Uterus (tissue), 3 donors: ENCODE measurements at regions not wholly inside any gene's neighbourhood (a gene's known extent, or its start where the extent isn't known, plus 50 kb on each side); places are given as distances from the start of the nearest gene placed in this dataset.

Experiments
- DNase-seq, 2 donors: peaks; one replicate each; pipeline ENCODE4 v3.0.0-alpha.2; 2019 to 2020
- H3K27ac ChIP-seq, 2 donors: fragments of 200-600 bp; sonication (generic); 1 replicate in 1 of 2; 2 replicates in 1 of 2; pipeline ENCODE4 v1.5.1; 2016 to 2018
- H3K27me3 ChIP-seq, 2 donors: fragments of 200-600 bp; sonication (generic); one replicate each; pipeline ENCODE4 v1.5.1; 2018 to 2019; ENCODE audit warnings: control low read depth in 1 of 2
- H3K36me3 ChIP-seq, 2 donors: fragments of 200-600 bp; sonication (generic); one replicate each; pipeline ENCODE4 v1.5.1; 2019; ENCODE audit warnings: control low read depth in 1 of 2
- H3K4me1 ChIP-seq, 2 donors: fragments of 200-600 bp; sonication (generic); one replicate each; pipeline ENCODE4 v1.5.1; 2018 to 2019; ENCODE audit warnings: control low read depth in 1 of 2
- H3K4me3 ChIP-seq, 2 donors: fragments of 200-600 bp; sonication (generic); 1 replicate in 1 of 2; 2 replicates in 1 of 2; pipeline ENCODE4 v1.5.1; 2018 to 2019; ENCODE audit warnings: mild to moderate bottlenecking in 1 of 2
- H3K9me3 ChIP-seq, 2 donors: fragments of 200-600 bp; sonication (generic); one replicate each; pipeline ENCODE4 v1.5.1; 2019; ENCODE audit warnings: control low read depth in 1 of 2
- CTCF ChIP-seq, 4 experiments: fragments of 200-600 bp in 2 of 4; fragments of 450-650 bp in 2 of 4; sonication (generic) in 2 of 4; IDR thresholded peaks; one replicate each; pipeline ENCODE4 v1.5.1; 2016 to 2019; ENCODE audit warnings: antibody characterized with exemption in 4 of 4, mild to moderate bottlenecking in 2 of 4, moderate library complexity in 1 of 4
- POLR2A ChIP-seq, 2 donors: fragments of 450-650 bp; IDR thresholded peaks; one replicate each; pipeline ENCODE4 v1.6.1; 2016; ENCODE audit warnings: antibody characterized with exemption in 2 of 2, mild to moderate bottlenecking in 1 of 2, moderate library complexity in 1 of 2
- intact Hi-C: fragments of 100-400 bp; cut with DNase I; formaldehyde crosslinking; loops from one replicate; pipeline ENCODE4 v1.15.1; 2023; ENCODE audit warnings: low total_unique reads
- donor health status: DM: yes; HTN: yes; CAD: no.

- Histone ChIP-seq H3K27me3 (no peaks in the 10 kb centered on the region), H3K4me1 (no peaks in the 10 kb centered on the region), H3K27ac (no peak overlapping the region), H3K36me3 (no peaks in the 10 kb centered on the region), H3K9me3 (peaks cover 0 to 6% of the 10 kb centered on the region in 2 donors), H3K4me3 (no peak overlapping the region)
- TF ChIP-seq CTCF (IDR thresholded peaks at IDR 0.05) (no peak), POLR2A (IDR thresholded peaks at IDR 0.05) (no peak)
- DNase-seq = no peak
- intact Hi-C loops = no loop called here
These were observed 82.6 kb upstream of the GLI2 start for GRCh38 chr2:120653046-120653445.

- intact Hi-C loops = no loop called here
- Histone ChIP-seq H3K36me3 (no peaks in the 10 kb centered on the region), H3K9me3 (peaks cover 0 to 6% of the 10 kb centered on the region in 2 donors)
These were observed 81.8 kb upstream of the GLI2 start for GRCh38 chr2:120653871-120654270.

GRCh38 chr2:120654381-120655134, 81.1 kb upstream of the GLI2 start:
- Histone ChIP-seq H3K36me3 (no peaks in the 10 kb centered on the region), H3K4me1 (no peaks in the 10 kb centered on the region), H3K9me3 (peaks cover 0 to 6% of the 10 kb centered on the region in 2 donors), H3K27me3 (no peaks in the 10 kb centered on the region), H3K4me3 (no peak overlapping the region), H3K27ac (no peak overlapping the region)
- intact Hi-C loops = no loop called here
- TF ChIP-seq POLR2A (IDR thresholded peaks at IDR 0.05) (no peak), CTCF (IDR thresholded peaks at IDR 0.05) (no peak)
- DNase-seq = no peak

More at GRCh38 chr2:120653871-120654270, 81.8 kb upstream of the GLI2 start:
- no peak for DNase-seq
- H3K27me3 ChIP-seq = no peaks in the 10 kb centered on the region
- no peak overlapping the region for H3K4me3 ChIP-seq
- no peaks in the 10 kb centered on the region for H3K4me1 ChIP-seq
- H3K27ac ChIP-seq = no peak overlapping the region
- TF ChIP-seq POLR2A (IDR thresholded peaks at IDR 0.05) (no peak), CTCF (IDR thresholded peaks at IDR 0.05) (no peak)

GRCh38 chr2:120656273-120656950, 79.3 kb upstream of the GLI2 start:
- intact Hi-C loops = no loop called here
- DNase-seq = no peak
- no peak for TF ChIP-seq CTCF (IDR thresholded peaks at IDR 0.05)
- TF ChIP-seq POLR2A (IDR thresholded peaks at IDR 0.05) = no peak
- Histone ChIP-seq H3K36me3 (no peaks in the 10 kb centered on the region), H3K4me3 (no peak overlapping the region), H3K4me1 (no peaks in the 10 kb centered on the region), H3K9me3 (no peaks in the 10 kb centered on the region), H3K27ac (no peak overlapping the region), H3K27me3 (no peaks in the 10 kb centered on the region)

- no peaks in the 10 kb centered on the region for H3K27me3 ChIP-seq
These were observed 77.5 kb upstream of the GLI2 start for GRCh38 chr2:120658042-120658769.

More at GRCh38 chr2:120658042-120658769, 77.5 kb upstream of the GLI2 start:
- TF ChIP-seq CTCF (IDR thresholded peaks at IDR 0.05) (no peak), POLR2A (IDR thresholded peaks at IDR 0.05) (no peak)
- H3K4me3 ChIP-seq = no peak overlapping the region
- no peaks in the 10 kb centered on the region for H3K9me3 ChIP-seq
- H3K27ac ChIP-seq = no peak overlapping the region
- no peaks in the 10 kb centered on the region for H3K4me1 ChIP-seq
- DNase-seq = no peak
- intact Hi-C loops = no loop called here
- H3K36me3 ChIP-seq = no peaks in the 10 kb centered on the region
